HG03159 (cell line): ENCODE measurements at regions not wholly inside any gene's neighbourhood (a gene's known extent, or its start where the extent isn't known, plus 50 kb on each side); places are given as distances from the start of the nearest gene placed in this dataset.

Source experiments
- ATAC-seq: cut with Tn5 transposase; IDR thresholded peaks from one replicate; pipeline ENCODE4 v1.9.1; 2021; ENCODE audit warnings: mild to moderate bottlenecking, moderate library complexity; ENCODE audit not compliant: unreplicated experiment

GRCh38 chrX:109926743-109927662 is 75.9 kb upstream of the TMEM164 start:
- no peak for ATAC-seq

GRCh38 chrX:109927663-109928273 is 75.1 kb upstream of the TMEM164 start:
- no peak for ATAC-seq

- ATAC-seq = no peak
Observed at GRCh38 chrX:109928596-109929335, 74.1 kb upstream of the TMEM164 start.

- ATAC-seq = no peak
Observed at GRCh38 chrX:109931677-109932076, 71.2 kb upstream of the TMEM164 start.

GRCh38 chrX:109934434-109934833 is 68.5 kb upstream of the TMEM164 start:
- ATAC-seq = no peak

GRCh38 chrX:109934935-109935334 is 68.0 kb upstream of the TMEM164 start:
- no peak for ATAC-seq

GRCh38 chrX:109936114-109936513 is 66.8 kb upstream of the TMEM164 start:
- no peak for ATAC-seq

GRCh38 chrX:109936598-109936997 is 66.3 kb upstream of the TMEM164 start:
- ATAC-seq = no peak

- no peak for ATAC-seq
Observed at GRCh38 chrX:109939498-109939897, 63.4 kb upstream of the TMEM164 start.

GRCh38 chrX:109940411-109940810 is 62.5 kb upstream of the TMEM164 start:
- no peak for ATAC-seq

GRCh38 chrX:109943092-109943739 is 59.7 kb upstream of the TMEM164 start:
- no peak for ATAC-seq

- ATAC-seq = no peak
Observed at GRCh38 chrX:109943740-109944092, 59.2 kb upstream of the TMEM164 start.

GRCh38 chrX:109952050-109952449 is 50.9 kb upstream of the TMEM164 start:
- no peak for ATAC-seq

GRCh38 chrX:109952985-109953905 is 49.7 kb upstream of the TMEM164 start:
- peak; percentile 77 for ATAC-seq
